Hematopoietic multipotent progenitor cell (in vitro differentiated cells): ENCODE measurements at regions not wholly inside any gene's neighbourhood (a gene's known extent, or its start where the extent isn't known, plus 50 kb on each side); places are given as distances from the start of the nearest gene placed in this dataset.

Source experiments
- DNase-seq, 3 donors: peaks; one replicate each; pipeline ENCODE4 v3.0.0-alpha.2; 2011 to 2015; ENCODE audit warnings: low read depth in 2 of 3, low spot score in 2 of 3

DNA sequence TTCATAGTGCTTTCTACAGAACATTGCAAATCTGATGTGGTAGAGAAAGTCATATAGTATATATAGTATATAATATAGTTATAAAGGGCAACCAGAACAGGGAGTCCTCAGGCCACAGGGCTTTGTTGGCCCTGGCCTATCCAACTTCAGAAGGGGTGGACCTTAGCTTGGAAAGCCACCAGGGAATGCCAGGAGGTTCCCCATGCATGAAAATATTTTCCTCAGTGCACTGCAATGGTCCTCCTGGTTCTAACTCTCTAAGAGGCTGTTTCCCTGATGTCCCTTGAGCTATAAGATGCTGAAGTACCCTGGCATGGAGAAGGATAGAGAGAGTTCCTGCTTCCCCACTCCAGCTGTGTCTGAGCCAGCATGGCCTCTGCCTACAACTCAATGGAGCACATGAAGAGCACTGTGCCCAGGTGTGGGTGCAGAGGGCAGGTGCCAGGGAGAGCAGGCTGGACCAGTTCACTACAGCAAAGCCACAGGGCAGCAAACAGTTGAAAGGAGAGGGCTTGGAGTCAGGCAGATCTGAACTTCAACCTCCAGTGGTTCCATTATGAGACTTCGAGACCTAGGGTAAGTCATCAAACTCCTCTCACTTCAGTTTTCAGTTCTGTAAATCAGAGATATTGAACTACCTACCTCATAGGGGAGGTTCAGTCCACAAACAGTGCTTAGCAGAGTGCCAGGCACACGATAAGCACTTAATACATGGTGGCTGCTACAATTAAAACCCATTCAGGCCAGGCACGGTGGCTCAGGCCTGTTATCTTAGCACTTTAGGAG lies 183.1 kb downstream of the SALL1 start:
- DNase-seq, result no peak

DNA sequence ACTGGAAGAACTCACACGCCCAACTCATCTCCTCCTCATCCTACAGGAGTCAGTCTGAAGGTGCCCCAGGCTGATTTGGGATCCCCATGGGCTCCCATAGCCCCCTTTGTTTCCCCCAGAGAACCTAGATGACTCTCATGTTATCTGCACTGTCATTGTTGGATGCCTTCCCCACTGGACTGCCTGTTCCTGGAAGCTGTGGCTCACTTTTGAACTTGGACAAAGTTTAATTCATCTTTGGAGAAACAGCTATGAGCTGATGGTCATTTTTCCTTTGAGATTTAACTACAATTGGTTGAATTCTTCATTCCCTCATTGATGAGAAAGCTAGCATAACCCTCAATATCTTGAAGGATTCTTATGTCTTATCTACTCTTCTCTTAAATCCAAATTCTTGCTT lies 186.6 kb downstream of the SALL1 start:
- DNase-seq, result no peak

- no peak for DNase-seq
These were observed 189.1 kb downstream of the SALL1 start for GRCh38 chr16:50961952-50962351.

DNA sequence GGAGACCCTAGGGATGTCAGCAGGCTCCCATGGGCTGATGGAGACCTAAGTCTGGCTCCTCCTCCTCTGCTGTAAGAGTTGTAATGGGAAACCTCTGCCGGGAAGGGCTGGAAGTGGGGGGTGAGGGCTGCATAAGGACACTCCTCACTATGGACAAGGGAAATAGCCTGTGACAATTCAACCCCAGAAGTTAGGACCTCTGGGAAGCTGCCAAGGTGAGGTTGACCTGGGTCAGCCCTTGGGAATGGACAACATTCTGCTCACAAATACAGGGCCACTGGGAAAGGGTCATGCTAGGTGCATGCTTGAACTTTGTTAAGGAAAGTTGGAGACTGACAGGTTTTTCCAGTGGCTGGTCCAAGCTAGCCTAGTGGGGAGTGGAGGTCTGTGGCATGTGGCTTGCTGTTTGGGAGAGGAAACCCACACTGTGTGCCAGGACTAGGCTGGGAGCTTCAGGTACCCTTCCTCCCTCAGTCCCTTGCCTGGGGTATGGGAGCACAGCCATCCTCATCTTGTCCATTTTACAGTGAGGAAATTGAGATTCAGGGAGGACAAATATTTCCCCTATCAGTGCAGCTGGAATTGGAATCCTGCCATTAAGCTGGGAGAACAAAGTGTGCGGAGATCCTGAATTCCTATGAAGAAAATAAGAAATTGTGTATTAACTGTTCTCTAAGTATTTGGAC lies 190.4 kb downstream of the SALL1 start:
- DNase-seq, result no peak

GRCh38 chr16:50957056-50957455 lies 194.0 kb downstream of the SALL1 start:
- DNase-seq, result no peak

GRCh38 chr16:50956637-50957036 lies 194.4 kb downstream of the SALL1 start:
- no peak for DNase-seq

DNA sequence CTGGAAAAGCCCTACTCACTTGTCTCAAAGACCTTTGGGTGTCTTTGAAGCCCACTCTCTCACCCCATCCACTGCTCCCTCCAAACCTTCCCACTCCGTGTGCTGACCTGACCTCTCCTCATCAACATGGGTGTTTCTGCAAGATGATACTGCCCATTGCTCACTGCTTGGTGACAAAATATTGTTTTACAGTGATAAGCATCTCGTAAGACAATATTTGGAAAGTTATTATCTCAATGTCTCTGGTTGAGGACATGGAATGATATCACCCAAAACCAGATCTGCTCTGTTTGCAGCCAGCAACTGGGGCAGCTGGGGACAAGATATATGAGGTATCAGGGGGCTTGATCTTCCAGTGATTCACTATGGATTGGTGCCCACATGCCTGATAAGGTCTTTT lies 195.8 kb downstream of the SALL1 start:
- DNase-seq, result no peak

GRCh38 chr16:50954469-50954868 lies 196.6 kb downstream of the SALL1 start:
- DNase-seq, result no peak

- DNase-seq, result no peak
These were observed 197.8 kb downstream of the SALL1 start for GRCh38 chr16:50953290-50953689.

DNA sequence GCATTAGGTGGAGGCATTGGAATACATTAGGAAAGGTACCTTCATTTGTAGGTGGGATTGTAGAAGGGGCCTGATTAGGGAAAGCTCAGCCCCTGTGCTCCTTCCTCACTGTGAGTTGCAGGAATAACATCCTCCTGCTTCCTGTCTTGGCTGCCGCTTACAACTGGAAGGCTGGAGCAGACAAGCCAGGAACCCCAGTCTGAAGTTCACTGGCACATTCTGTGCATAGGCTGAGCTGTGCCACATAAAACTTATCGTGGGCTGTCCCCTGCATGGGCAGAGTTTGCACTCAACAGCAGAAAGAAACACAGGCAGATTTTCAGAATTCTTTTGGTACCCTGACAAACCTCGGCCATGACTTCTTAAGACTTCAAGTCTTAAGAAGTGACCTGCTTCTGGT lies 200.1 kb downstream of the SALL1 start:
- no peak for DNase-seq

DNA sequence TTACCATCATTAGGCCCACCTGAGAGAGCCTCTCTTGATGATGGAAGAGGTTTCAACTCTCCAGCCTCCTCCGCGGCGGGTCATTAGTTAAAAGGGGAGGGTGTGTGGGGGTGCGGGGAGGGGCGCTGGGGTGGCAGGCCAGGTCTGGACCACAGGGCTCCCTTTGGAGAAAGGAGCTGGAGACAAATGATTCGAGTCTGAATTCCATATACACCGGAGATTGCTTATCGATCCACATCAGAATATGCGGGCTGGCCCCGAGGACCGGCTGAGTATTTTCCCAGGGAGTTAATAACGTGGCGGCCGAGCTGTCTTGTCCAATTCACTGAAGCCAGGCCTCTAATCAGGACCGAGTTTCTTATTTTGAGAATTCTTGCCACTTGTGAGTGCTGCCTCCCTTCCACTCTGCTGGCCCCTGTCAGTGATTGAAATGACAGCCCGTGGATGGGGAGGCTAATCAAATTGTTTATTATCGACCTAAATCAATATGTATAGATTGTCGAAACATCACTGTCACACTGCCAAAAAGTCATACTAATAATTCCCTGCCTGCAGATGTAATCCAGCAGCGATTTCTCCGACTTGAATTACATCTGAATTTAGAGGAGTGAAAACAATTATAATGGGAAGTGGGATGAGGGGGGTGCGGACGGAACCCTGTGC lies 202.7 kb downstream of the SALL1 start:
- no peak for DNase-seq

DNA sequence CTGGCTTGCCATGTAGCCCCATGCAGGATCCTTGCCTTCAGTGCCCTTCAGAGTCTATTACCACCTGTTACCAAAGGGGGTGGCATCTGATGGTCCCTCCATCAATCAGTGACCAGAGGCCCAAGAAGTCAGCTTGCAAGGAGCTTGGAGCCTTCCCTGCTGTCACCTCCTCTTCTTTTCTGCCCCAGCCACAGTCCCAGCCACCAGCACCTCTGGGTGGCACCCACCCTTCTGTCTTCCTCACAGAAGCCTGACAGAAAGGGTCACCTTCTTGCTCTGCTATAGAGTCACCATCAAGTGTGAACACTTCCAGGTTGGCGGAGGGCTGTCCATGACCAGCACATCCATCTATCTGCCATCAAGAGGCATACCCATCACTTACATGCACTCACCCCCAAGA lies 203.2 kb downstream of the SALL1 start:
- DNase-seq, result no peak

DNA sequence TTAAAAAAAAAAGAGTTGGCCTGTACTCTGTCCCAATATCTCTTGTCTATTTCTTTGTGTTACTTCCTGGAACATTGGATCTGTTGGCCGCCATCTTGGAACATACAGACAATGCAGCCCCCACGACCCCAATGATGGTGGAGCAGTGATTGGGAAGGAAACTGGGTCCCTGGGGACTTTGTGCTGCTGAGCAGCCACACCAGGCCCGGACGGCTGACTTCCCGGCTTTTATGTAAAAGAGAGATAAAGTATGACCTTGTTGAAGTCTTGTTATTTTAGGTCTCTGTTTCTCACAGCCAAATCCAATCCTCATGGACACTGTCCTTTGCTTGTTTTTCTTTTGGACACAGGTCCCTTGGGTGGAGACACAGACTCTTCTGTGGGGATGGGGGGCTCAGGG lies 204.5 kb downstream of the SALL1 start:
- no peak for DNase-seq

DNA sequence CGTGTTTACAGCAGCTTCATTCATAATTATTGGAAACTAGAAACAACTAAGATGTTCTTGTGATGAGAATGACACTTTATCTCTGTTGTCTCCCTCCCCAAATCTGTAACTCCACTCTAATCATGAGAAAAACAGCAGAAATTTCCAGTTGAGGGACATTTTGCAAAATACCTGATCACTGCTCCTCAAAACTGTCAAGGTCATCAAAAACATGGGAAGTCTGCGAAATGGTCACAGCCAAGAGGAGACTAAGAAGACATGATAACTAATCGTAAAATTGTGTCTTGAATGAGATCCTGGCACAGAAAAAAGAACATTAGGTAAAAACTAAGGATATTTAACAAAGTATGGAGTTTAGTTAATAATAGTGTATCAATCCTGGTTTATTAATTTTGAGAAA lies 204.2 kb downstream of the CYLD start:
- DNase-seq, result no peak

DNA sequence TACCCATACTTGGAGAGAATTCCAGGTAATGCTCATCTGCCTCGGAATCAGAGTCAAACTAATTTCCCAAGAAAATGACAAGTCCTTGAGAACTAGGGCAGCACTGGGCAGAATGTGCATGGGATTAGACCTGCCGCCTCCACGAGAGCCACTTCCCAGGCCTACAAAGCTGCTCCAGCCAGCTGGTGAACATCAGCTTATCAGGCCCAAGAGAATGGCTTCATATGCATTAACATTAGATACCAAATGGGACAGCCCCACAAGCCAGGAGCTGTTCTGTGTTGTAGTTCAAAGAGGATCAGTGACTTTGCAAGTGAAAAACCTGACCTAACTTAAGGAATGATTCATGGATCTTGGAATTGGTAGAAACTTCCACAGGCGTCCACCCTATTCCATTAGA lies 203.3 kb downstream of the CYLD start:
- DNase-seq, result no peak

DNA sequence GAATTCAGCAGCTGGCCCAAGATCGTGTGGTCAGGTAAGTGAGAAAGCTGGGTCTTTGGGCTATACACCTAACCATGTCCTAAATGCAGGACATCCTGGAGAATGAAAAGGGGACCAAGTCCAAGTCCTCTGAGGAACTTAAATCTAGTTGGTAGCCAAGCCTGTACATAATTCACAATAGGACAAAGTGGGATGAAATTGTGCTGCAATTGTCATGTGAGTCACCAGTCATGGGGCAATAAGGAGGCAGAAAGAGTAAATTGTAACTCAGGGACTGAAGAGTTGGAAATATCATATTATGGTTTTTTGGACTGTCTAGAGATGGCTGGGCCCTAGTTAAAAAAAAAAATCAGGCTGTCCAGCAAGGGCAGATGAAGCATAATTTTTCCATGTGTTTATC lies 202.6 kb downstream of the CYLD start:
- no peak for DNase-seq

- DNase-seq, result no peak
These were observed 202.1 kb downstream of the CYLD start for GRCh38 chr16:50944033-50944432.

GRCh38 chr16:50942143-50942542 lies 200.3 kb downstream of the CYLD start:
- DNase-seq, result no peak

DNA sequence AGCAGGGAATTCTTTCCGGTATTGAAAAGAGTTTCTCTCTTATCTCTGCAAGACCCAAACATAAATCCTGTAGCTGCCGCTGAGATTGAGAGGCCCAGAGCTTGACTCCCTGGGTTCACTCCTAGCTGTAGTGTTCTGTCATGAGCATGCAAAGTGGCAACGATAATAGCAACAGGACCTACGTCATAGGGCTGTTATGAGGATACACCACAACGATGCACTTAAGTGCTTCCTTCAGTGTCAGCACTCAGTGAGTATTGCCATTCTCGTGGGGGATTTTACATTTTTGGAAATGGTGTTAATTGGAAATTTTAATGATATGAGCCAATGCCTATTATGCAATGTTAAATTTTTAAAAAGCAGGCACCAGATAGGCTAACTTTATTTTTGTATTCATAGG lies 199.8 kb downstream of the CYLD start:
- DNase-seq, result no peak

- no peak for DNase-seq
These were observed 198.5 kb downstream of the CYLD start for GRCh38 chr16:50940275-50940854.

DNA sequence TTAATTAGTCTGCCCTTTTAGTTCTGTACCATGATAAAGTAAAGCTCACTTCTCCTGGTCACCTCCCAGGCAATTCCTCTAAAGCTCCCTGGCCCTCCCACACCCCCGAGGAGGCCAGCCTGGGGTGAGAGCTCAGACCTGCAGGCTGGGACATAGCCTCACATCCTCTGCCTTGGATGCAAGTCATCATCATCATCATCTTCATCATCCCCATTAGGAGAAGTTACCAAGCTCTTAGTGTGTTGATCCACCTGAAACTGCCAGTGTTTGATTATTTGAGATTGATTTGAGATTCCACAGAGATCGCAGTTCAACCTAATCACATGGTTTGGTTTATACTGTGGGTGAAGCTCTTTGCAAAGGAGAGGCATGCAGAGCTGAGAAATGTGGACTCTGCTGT lies 197.5 kb downstream of the CYLD start:
- DNase-seq, result no peak

DNA sequence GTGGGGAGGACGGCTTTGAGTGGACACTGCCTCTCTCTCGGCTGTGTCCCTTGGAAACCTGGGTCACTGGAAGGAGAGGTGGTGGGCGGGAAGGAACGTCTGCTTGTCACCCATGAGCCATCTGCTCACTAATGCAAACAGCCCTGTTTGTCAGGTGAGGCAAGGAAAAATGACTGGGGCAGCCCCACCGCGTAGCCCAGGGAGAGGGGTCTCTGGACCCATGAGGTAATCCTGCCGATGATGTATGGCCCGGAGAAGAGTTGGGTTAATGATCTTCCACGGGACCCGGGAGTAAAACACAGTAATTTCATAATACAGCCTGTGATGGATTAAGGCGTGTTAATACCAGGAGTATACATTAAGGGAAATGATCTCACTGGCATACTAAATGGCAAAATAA lies 197.0 kb downstream of the CYLD start:
- no peak for DNase-seq
